HTR-8/SVneo (cell line): ENCODE measurements at regions not wholly inside any gene's neighbourhood (a gene's known extent, or its start where the extent isn't known, plus 50 kb on each side); places are given as distances from the start of the nearest gene placed in this dataset.

Experiments used
- DNase-seq: peaks from one replicate; pipeline ENCODE4 v3.0.0; 2011; ENCODE audit warnings: low spot score, mixed read lengths; ENCODE audit not compliant: insufficient read length
- FAIRE-seq: peaks from 2 replicates; lab custom pipeline; 2011; peaks lifted over from hg19 to GRCh38; lab: Jason Lieb, UNC

- no peak for FAIRE-seq
- no peak for DNase-seq
These were observed 341.3 kb upstream of the FBXO33 start for GRCh38 chr14:39773387-39774126.

GRCh38 chr14:39772627-39773026 lies 340.4 kb upstream of the FBXO33 start:
- FAIRE-seq (no peak), DNase-seq (no peak)

- FAIRE-seq (no peak), DNase-seq (no peak)
These were observed 336.4 kb upstream of the FBXO33 start for GRCh38 chr14:39768589-39768988.

GRCh38 chr14:39766397-39767000 lies 334.3 kb upstream of the FBXO33 start:
- FAIRE-seq (no peak), DNase-seq (no peak)

GRCh38 chr14:39765676-39766075 lies 333.4 kb upstream of the FBXO33 start:
- no peak for FAIRE-seq
- no peak for DNase-seq

- FAIRE-seq, result no peak
- DNase-seq, result no peak
These were observed 331.2 kb upstream of the FBXO33 start for GRCh38 chr14:39763402-39763890.

- DNase-seq, result no peak
- FAIRE-seq, result no peak
These were observed 330.6 kb upstream of the FBXO33 start for GRCh38 chr14:39762576-39763401.

- DNase-seq (no peak), FAIRE-seq (no peak)
These were observed 323.1 kb upstream of the FBXO33 start for GRCh38 chr14:39755269-39755878.

- FAIRE-seq (no peak), DNase-seq (no peak)
These were observed 308.2 kb upstream of the FBXO33 start for GRCh38 chr14:39740454-39740853.

- FAIRE-seq, result no peak
These were observed 307.6 kb upstream of the FBXO33 start for GRCh38 chr14:39739796-39740195.

GRCh38 chr14:39734306-39734705 lies 302.1 kb upstream of the FBXO33 start:
- FAIRE-seq (no peak), DNase-seq (no peak)

More at GRCh38 chr14:39739796-39740195, 307.6 kb upstream of the FBXO33 start:
- DNase-seq, result no peak

GRCh38 chr14:39733741-39734140 lies 301.5 kb upstream of the FBXO33 start:
- FAIRE-seq (no peak), DNase-seq (no peak)

- FAIRE-seq (no peak), DNase-seq (no peak)
These were observed 299.7 kb upstream of the FBXO33 start for GRCh38 chr14:39731912-39732311.

- FAIRE-seq, result no peak
- DNase-seq, result no peak
These were observed 294.3 kb upstream of the FBXO33 start for GRCh38 chr14:39726563-39726962.

GRCh38 chr14:39722547-39723273 lies 290.5 kb upstream of the FBXO33 start:
- DNase-seq, result no peak
- FAIRE-seq, result no peak

- DNase-seq (no peak), FAIRE-seq (no peak)
These were observed 284.8 kb upstream of the FBXO33 start for GRCh38 chr14:39716987-39717570.

- FAIRE-seq (no peak), DNase-seq (no peak)
These were observed 280.2 kb upstream of the FBXO33 start for GRCh38 chr14:39712293-39712999.

- no peak for FAIRE-seq
- no peak for DNase-seq
These were observed 272.4 kb upstream of the FBXO33 start for GRCh38 chr14:39704594-39704993.

GRCh38 chr14:39694341-39694740 lies 262.1 kb upstream of the FBXO33 start:
- no peak for FAIRE-seq
- no peak for DNase-seq
